Keratinocyte (primary cell): ENCODE measurements at regions not wholly inside any gene's neighbourhood (a gene's known extent, or its start where the extent isn't known, plus 50 kb on each side); places are given as distances from the start of the nearest gene placed in this dataset.

Experiments
- DNase-seq: peaks from one replicate; pipeline ENCODE4 v3.0.0-alpha.2; 2011; ENCODE audit warnings: low read depth, missing footprints, low spot score
- FAIRE-seq: peaks from 2 replicates; lab custom pipeline; 2011; peaks lifted over from hg19 to GRCh38; lab: Jason Lieb, UNC
- H2AFZ ChIP-seq: 2 replicates; pipeline ENCODE4 v1.6.0; 2012; ENCODE audit warnings: low read length, control low read depth, inconsistent platforms; ENCODE audit not compliant: control insufficient read depth
- H3K27ac ChIP-seq: 2 replicates; pipeline ENCODE4 v1.5.1; 2011; ENCODE audit warnings: low read length; ENCODE audit not compliant: control insufficient read depth, insufficient read depth
- H3K27me3 ChIP-seq: 3 replicates; pipeline ENCODE4 v1.6.0; 2011; ENCODE audit warnings: low read length; ENCODE audit not compliant: control insufficient read depth, insufficient read depth; ENCODE audit errors: extremely low read depth
- H3K36me3 ChIP-seq, 2 experiments: 2 replicates in 1 of 2; 3 replicates in 1 of 2; pipeline ENCODE4 v1.5.1; 2011; ENCODE audit warnings: low read length in 2 of 2, mild to moderate bottlenecking in 1 of 2; ENCODE audit not compliant: control insufficient read depth in 2 of 2, insufficient read depth in 2 of 2; ENCODE audit errors: extremely low read depth in 1 of 2
- H3K4me1 ChIP-seq: 3 replicates; pipeline ENCODE4 v1.5.1; 2011; ENCODE audit warnings: low read length; ENCODE audit not compliant: control insufficient read depth, insufficient read depth; ENCODE audit errors: extremely low read depth
- H3K4me2 ChIP-seq: 3 replicates; pipeline ENCODE4 v1.6.0; 2011; ENCODE audit warnings: low read depth, low read length; ENCODE audit not compliant: control insufficient read depth, insufficient read depth; ENCODE audit errors: extremely low read depth
- H3K4me3 ChIP-seq, 3 experiments: fragments of 200-600 bp in 1 of 3; sonication (generic) in 1 of 3; 2 replicates in 2 of 3; 3 replicates in 1 of 3; pipeline ENCODE4 v1.5.1; 2011 to 2016; ENCODE audit warnings: low read length in 3 of 3, mild to moderate bottlenecking in 3 of 3, control low read depth in 2 of 3, inconsistent platforms in 1 of 3, low read depth in 1 of 3, mixed read lengths in 1 of 3, mixed run types in 1 of 3, moderate library complexity in 1 of 3; ENCODE audit not compliant: control insufficient read depth in 2 of 3, insufficient read depth in 2 of 3; ENCODE audit errors: extremely low read depth in 1 of 3
- H3K79me2 ChIP-seq: 2 replicates; pipeline ENCODE4 v1.6.0; 2012; ENCODE audit warnings: low read length; ENCODE audit not compliant: control insufficient read depth, insufficient read depth
- H3K9ac ChIP-seq: 3 replicates; pipeline ENCODE4 v1.6.0; 2011; ENCODE audit warnings: low read length; ENCODE audit not compliant: control insufficient read depth, insufficient read depth; ENCODE audit errors: extremely low read depth
- H3K9me1 ChIP-seq: 3 replicates; pipeline ENCODE4 v1.6.0; 2011; ENCODE audit warnings: low read length; ENCODE audit not compliant: control insufficient read depth, insufficient read depth; ENCODE audit errors: extremely low read depth
- H3K9me3 ChIP-seq: 2 replicates; pipeline ENCODE4 v1.5.1; 2012; ENCODE audit warnings: low read depth, low read length; ENCODE audit not compliant: control insufficient read depth
- H4K20me1 ChIP-seq: 3 replicates; pipeline ENCODE4 v1.6.0; 2011; ENCODE audit warnings: low read length; ENCODE audit not compliant: control insufficient read depth, insufficient read depth; ENCODE audit errors: extremely low read depth
- EZH2 ChIP-seq: IDR thresholded peaks from one replicate; pipeline ENCODE4 v1.6.1; 2012; ENCODE audit warnings: inconsistent platforms, mild to moderate bottlenecking, low read length, moderate library complexity
- dilution Hi-C: fragments of 300-500 bp; cut with MboI; formaldehyde crosslinking; loops from one replicate; pipeline ENCODE4 v1.7.0; 2020; ENCODE audit warnings: low sequenced_read_pairs; ENCODE audit not compliant: extremely low pct_ligation_motif_present
- TF ChIP-seq, protein P1 (sequence below), 3 experiments: IDR thresholded peaks in 1 of 3; conservative IDR thresholded peaks in 1 of 3; optimal IDR thresholded peaks in 1 of 3; 2 replicates in 2 of 3; 3 replicates in 1 of 3; pipeline versions ENCODE3 to v1.5.1; 2011; ENCODE audit warnings: low read length in 3 of 3, mild to moderate bottlenecking in 3 of 3, moderate library complexity in 2 of 3, control low read depth in 1 of 3, inconsistent platforms in 1 of 3; ENCODE audit not compliant: insufficient read depth in 2 of 3; ENCODE audit errors: extremely low read depth in 1 of 3

DNA sequence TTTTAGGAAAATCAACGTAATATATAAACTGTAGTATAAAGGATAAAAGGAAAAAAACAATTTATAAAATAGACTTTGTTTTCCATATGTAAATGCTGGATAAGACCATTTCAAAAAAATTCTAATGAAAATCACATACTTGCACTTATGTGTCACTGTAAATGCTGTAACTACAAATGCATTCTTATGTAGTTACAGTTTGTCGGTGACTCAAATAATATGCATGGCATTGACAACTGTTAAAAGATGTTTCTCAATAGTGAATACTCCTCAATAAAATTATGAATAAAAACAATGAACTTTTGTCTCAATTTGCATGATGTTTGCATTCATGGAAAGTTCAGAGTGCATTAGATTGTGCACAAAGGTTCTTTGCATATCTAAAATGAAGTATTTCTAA, 614.0 kb upstream of the CHRM3 start:
- no peaks in the 10 kb centered on the region for H3K9me3 ChIP-seq
- H3K27me3 ChIP-seq: no peaks in the 10 kb centered on the region
- H3K9me1 ChIP-seq: no peaks in the 10 kb centered on the region
- H4K20me1 ChIP-seq: no peaks in the 10 kb centered on the region
- no peaks in the 10 kb centered on the region for H3K4me1 ChIP-seq
- no peak overlapping the region for H3K4me2 ChIP-seq
- no peaks in the 10 kb centered on the region for H3K36me3 ChIP-seq
- TF ChIP-seq, protein P1, sequence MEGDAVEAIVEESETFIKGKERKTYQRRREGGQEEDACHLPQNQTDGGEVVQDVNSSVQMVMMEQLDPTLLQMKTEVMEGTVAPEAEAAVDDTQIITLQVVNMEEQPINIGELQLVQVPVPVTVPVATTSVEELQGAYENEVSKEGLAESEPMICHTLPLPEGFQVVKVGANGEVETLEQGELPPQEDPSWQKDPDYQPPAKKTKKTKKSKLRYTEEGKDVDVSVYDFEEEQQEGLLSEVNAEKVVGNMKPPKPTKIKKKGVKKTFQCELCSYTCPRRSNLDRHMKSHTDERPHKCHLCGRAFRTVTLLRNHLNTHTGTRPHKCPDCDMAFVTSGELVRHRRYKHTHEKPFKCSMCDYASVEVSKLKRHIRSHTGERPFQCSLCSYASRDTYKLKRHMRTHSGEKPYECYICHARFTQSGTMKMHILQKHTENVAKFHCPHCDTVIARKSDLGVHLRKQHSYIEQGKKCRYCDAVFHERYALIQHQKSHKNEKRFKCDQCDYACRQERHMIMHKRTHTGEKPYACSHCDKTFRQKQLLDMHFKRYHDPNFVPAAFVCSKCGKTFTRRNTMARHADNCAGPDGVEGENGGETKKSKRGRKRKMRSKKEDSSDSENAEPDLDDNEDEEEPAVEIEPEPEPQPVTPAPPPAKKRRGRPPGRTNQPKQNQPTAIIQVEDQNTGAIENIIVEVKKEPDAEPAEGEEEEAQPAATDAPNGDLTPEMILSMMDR (optimal IDR thresholded peaks at IDR 0.05 in 1 of 3, IDR thresholded peaks at IDR 0.05 in 1 of 3, conservative IDR thresholded peaks at IDR 0.05 in 1 of 3; ENCODE audit: extremely low read depth in 1 of 3, insufficient read depth in 2 of 3, low read length in 3 of 3): no peak
- no peak for TF ChIP-seq EZH2
- no peak overlapping the region for H2AFZ ChIP-seq
- dilution Hi-C loops: no loop called here
- no peak overlapping the region for H3K4me3 ChIP-seq
- DNase-seq: no peak
- no peaks in the 10 kb centered on the region for H3K79me2 ChIP-seq
- no peak for FAIRE-seq
- no peak overlapping the region for H3K27ac ChIP-seq
- H3K9ac ChIP-seq: no peak overlapping the region

DNA sequence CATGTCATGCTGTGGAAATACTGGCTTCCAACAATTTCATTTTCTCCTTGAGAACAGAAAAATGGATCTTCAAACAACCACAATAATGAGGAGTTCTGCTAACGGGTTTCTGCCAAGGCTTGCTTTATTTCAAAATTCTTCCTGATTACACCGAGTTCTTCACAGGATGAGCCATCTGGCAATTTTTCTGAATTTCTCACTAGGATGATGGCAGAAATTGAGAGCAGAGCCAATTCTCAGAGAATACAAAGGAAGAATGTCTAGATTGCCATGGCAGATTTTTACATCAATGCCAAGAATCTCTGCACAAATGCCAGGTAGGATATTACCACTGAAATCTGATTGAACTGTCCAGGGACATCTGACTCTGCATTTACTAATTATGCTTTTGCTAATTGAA, 619.0 kb upstream of the CHRM3 start:
- no peak overlapping the region for H2AFZ ChIP-seq
- dilution Hi-C loops: no loop called here
- no peak overlapping the region for H3K4me3 ChIP-seq
- H3K27me3 ChIP-seq: no peaks in the 10 kb centered on the region
- no peaks in the 10 kb centered on the region for H3K36me3 ChIP-seq
- no peak overlapping the region for H3K4me2 ChIP-seq
- TF ChIP-seq, protein P1 (optimal IDR thresholded peaks at IDR 0.05 in 1 of 3, IDR thresholded peaks at IDR 0.05 in 1 of 3, conservative IDR thresholded peaks at IDR 0.05 in 1 of 3; ENCODE audit: extremely low read depth in 1 of 3, insufficient read depth in 2 of 3, low read length in 3 of 3): no peak
- no peak for TF ChIP-seq EZH2
- H3K9me1 ChIP-seq: no peaks in the 10 kb centered on the region
- no peak for DNase-seq
- no peaks in the 10 kb centered on the region for H4K20me1 ChIP-seq
- H3K9me3 ChIP-seq: no peaks in the 10 kb centered on the region
- no peaks in the 10 kb centered on the region for H3K79me2 ChIP-seq
- no peak overlapping the region for H3K9ac ChIP-seq
- FAIRE-seq: no peak
- H3K27ac ChIP-seq: no peak overlapping the region
- H3K4me1 ChIP-seq: no peaks in the 10 kb centered on the region
